ENCODE measurements at regions not wholly inside any gene's neighbourhood (a gene's known extent, or its start where the extent isn't known, plus 50 kb on each side); places are given as distances from the start of the nearest gene placed in this dataset.

DNA sequence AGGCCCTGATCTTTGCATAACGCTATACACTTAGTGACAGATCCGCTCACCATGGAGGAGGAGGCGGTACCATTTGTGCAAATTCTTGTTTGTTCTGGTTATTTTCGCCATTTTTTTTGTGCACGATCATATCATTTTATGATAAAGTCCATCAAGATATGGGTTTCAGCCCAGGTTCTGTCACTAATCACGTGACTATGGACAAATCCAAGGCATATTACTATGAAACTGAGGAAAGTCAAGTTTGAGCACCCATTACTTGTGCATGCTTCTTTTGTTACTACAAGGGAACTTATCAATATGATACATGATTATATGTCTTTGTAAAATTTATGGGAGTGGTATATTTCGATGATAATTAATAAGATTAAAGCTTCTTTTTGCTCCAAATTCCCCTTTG, 829.5 kb downstream of the ROBO2 start:
- Histone ChIP-seq H3K4me3 (ENCODE audit: low read length) (no peak overlapping the region), H3K27me3 (ENCODE audit: control insufficient read depth, insufficient read depth, low read length) (no peaks in the 10 kb centered on the region), H3K4me1 (ENCODE audit: control insufficient read depth, insufficient read depth, low read length) (no peaks in the 10 kb centered on the region), H3K36me3 (ENCODE audit: insufficient read depth, low read length) (no peaks in the 10 kb centered on the region), H3K4me2 (ENCODE audit: low read length) (no peak overlapping the region), H3K9me3 (replicated peaks; ENCODE audit: low read length) (no peaks in the 10 kb centered on the region), H3K9ac (ENCODE audit: low read depth, low read length) (no peak overlapping the region)

DNA sequence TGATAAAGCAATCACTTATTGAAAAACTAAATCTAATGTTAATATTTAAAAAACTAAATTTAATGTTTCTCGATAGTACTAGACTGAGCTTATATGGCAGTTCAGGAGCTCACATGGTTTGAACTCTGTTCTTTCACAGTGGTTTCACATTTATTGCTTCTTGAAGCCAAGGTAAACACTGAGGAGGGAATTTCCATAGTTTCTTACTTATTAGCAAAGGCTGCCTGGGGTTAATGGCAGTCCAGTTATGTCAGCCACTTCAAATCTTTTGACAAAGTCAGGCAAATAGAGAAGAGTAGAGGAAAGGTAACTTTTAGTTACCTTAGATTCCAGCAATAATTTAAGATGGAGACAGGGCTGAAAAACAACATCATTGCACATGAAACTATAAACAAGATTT, 831.5 kb downstream of the ROBO2 start:
- H3K4me2 ChIP-seq (ENCODE audit: low read length) = no peak overlapping the region
- H3K9ac ChIP-seq (ENCODE audit: low read depth, low read length) = no peak overlapping the region
- no peak overlapping the region for H3K4me3 ChIP-seq (ENCODE audit: low read length)
- no peaks in the 10 kb centered on the region for H3K4me1 ChIP-seq (ENCODE audit: control insufficient read depth, insufficient read depth, low read length)
- H3K27me3 ChIP-seq (ENCODE audit: control insufficient read depth, insufficient read depth, low read length) = no peaks in the 10 kb centered on the region
- no peaks in the 10 kb centered on the region for H3K36me3 ChIP-seq (ENCODE audit: insufficient read depth, low read length)
- H3K9me3 ChIP-seq (replicated peaks; ENCODE audit: low read length) = no peaks in the 10 kb centered on the region

DNA sequence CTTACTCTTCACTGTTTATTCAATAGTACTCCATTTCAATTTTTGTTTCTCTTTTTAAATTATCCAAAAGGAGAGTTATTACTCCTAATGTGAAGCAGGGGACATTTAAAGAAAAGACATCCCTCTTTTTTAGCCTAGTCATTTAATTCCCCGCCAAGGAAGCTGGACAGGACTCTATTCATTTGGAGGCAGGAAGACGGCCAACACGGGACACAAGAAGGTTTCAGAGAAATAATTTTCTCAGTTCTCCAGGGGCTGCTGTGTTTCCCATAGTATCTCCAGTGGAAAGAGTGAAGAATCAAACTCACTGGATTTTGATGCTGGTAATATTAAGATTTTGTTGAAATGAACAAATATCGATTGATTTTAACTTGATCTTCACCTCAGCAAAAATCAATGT, 833.7 kb downstream of the ROBO2 start:
- H3K27me3 ChIP-seq (ENCODE audit: control insufficient read depth, insufficient read depth, low read length) = no peaks in the 10 kb centered on the region
- no peaks in the 10 kb centered on the region for H3K4me1 ChIP-seq (ENCODE audit: control insufficient read depth, insufficient read depth, low read length)
- H3K9me3 ChIP-seq (replicated peaks; ENCODE audit: low read length) = no peaks in the 10 kb centered on the region
- H3K4me3 ChIP-seq (ENCODE audit: low read length) = no peak overlapping the region
- H3K4me2 ChIP-seq (ENCODE audit: low read length) = no peak overlapping the region
- H3K36me3 ChIP-seq (ENCODE audit: insufficient read depth, low read length) = no peaks in the 10 kb centered on the region
- H3K9ac ChIP-seq (ENCODE audit: low read depth, low read length) = no peak overlapping the region

DNA sequence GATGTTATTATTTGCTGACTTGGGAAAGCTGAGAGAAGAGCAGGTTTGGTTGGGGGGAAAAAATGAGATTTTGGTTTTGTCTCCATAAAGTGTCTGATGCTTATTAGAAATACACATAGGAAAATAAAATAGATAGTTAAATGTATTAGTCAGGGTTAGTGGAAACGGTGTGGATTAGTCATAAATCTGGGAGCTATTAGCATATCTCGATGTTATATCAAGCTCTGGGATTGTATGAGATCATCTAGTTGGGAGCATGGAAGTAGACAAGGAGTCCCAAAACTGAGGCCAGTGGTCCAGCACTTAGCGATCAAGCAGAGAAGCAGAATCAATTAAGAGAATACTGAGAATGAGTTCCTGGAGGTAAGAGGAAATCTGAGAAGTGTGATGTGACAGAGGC, 845.5 kb downstream of the ROBO2 start:
- no peaks in the 10 kb centered on the region for H3K27me3 ChIP-seq (ENCODE audit: control insufficient read depth, insufficient read depth, low read length)
- H3K4me1 ChIP-seq (ENCODE audit: control insufficient read depth, insufficient read depth, low read length) = no peaks in the 10 kb centered on the region
- no peak overlapping the region for H3K4me3 ChIP-seq (ENCODE audit: low read length)
- H3K4me2 ChIP-seq (ENCODE audit: low read length) = no peak overlapping the region
- H3K9ac ChIP-seq (ENCODE audit: low read depth, low read length) = no peak overlapping the region
- no peaks in the 10 kb centered on the region for H3K36me3 ChIP-seq (ENCODE audit: insufficient read depth, low read length)
- H3K9me3 ChIP-seq (replicated peaks; ENCODE audit: low read length) = no peaks in the 10 kb centered on the region

DNA sequence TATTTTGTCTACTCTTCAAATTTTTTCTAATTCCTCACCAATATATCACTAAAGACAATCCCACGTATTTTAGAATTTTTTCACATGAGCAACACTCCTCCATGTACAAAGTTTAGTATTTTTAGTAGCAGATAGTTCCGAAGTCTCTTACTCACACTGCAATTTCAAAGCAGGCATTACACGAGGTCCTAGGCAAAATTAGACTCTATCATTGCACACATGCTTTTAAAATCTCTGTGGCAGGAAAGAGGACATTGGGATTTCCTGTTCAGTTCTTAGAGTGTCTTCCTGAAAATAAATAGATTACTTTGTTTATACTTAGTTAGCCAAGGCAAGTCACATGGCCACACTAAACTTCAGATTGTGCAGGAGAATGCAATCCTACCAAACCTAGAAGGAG, 847.7 kb downstream of the ROBO2 start:
- Histone ChIP-seq H3K36me3 (ENCODE audit: insufficient read depth, low read length) (no peaks in the 10 kb centered on the region), H3K4me3 (ENCODE audit: low read length) (no peak overlapping the region), H3K4me1 (ENCODE audit: control insufficient read depth, insufficient read depth, low read length) (no peaks in the 10 kb centered on the region), H3K27me3 (ENCODE audit: control insufficient read depth, insufficient read depth, low read length) (no peaks in the 10 kb centered on the region), H3K9me3 (replicated peaks; ENCODE audit: low read length) (no peaks in the 10 kb centered on the region), H3K4me2 (ENCODE audit: low read length) (no peak overlapping the region), H3K9ac (ENCODE audit: low read depth, low read length) (no peak overlapping the region)

DNA sequence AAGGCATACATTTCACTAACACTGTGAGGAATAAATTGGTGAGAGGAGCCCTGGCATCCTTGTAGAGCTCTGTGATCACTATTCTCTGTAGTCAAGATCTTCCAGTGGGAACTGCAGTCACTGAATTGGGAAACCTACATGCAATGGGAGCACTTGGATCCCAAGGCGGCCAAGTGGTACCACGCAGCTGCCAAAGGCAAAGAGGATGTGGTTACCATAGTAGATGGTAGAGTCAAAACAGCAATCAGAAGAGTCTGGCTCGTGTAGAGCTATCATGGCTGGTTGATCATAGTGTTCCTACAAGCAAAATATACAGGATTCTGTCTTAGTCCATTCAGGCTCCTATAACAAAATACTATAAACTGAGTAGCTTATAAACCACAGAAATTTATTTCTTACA, 849.7 kb downstream of the ROBO2 start:
- Histone ChIP-seq H3K9ac (ENCODE audit: low read depth, low read length) (no peak overlapping the region), H3K4me3 (ENCODE audit: low read length) (no peak overlapping the region), H3K4me1 (ENCODE audit: control insufficient read depth, insufficient read depth, low read length) (no peaks in the 10 kb centered on the region), H3K27me3 (ENCODE audit: control insufficient read depth, insufficient read depth, low read length) (no peaks in the 10 kb centered on the region), H3K36me3 (ENCODE audit: insufficient read depth, low read length) (no peaks in the 10 kb centered on the region), H3K9me3 (replicated peaks; ENCODE audit: low read length) (no peaks in the 10 kb centered on the region), H3K4me2 (ENCODE audit: low read length) (no peak overlapping the region)

DNA sequence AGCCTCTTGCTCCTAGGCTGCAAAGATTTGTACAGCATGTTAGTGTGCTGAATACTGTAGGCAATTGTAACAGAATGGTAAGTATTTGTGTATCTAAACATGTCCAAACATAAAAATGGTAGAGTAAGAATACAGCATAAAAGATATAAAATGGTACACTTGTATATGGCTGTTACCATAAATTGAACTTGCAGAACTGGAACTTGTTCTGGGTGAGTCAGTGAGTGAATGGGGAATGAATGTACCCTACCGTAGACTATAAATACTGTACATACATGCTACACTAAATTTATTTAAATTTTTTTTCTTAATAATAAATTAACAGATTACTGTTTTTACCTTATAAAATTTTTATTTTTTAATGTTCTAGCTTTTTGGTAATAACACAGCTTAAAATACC, 858.7 kb downstream of the ROBO2 start:
- Histone ChIP-seq H3K4me3 (ENCODE audit: low read length) (no peak overlapping the region), H3K4me1 (ENCODE audit: control insufficient read depth, insufficient read depth, low read length) (no peaks in the 10 kb centered on the region), H3K4me2 (ENCODE audit: low read length) (no peak overlapping the region), H3K36me3 (ENCODE audit: insufficient read depth, low read length) (no peaks in the 10 kb centered on the region), H3K9me3 (replicated peaks; ENCODE audit: low read length) (no peaks in the 10 kb centered on the region), H3K27me3 (ENCODE audit: control insufficient read depth, insufficient read depth, low read length) (no peaks in the 10 kb centered on the region), H3K9ac (ENCODE audit: low read depth, low read length) (no peak overlapping the region)

DNA sequence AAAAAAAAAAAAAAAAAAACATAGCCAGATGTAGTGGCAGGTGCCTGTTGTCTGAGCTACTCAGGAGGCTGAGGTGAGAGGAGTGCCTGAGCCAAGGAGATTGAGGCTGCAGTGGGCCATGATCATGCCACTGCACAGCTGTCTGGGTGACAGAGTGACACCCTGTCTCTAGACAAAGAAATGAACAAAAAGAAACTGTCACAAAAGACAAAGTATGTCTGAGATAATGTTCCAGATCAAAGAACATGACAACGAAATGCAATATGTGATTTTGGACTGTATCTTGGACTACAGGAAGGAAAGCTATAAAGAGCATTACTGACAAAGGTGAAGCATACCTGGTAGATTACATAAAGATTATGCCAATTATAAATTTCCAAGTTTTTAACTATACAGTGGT, 862.8 kb downstream of the ROBO2 start:
- Histone ChIP-seq H3K9me3 (replicated peaks; ENCODE audit: low read length) (no peaks in the 10 kb centered on the region), H3K9ac (ENCODE audit: low read depth, low read length) (no peak overlapping the region), H3K4me1 (ENCODE audit: control insufficient read depth, insufficient read depth, low read length) (no peaks in the 10 kb centered on the region), H3K4me2 (ENCODE audit: low read length) (no peak overlapping the region), H3K27me3 (ENCODE audit: control insufficient read depth, insufficient read depth, low read length) (no peaks in the 10 kb centered on the region), H3K36me3 (ENCODE audit: insufficient read depth, low read length) (no peaks in the 10 kb centered on the region), H3K4me3 (ENCODE audit: low read length) (no peak overlapping the region)

DNA sequence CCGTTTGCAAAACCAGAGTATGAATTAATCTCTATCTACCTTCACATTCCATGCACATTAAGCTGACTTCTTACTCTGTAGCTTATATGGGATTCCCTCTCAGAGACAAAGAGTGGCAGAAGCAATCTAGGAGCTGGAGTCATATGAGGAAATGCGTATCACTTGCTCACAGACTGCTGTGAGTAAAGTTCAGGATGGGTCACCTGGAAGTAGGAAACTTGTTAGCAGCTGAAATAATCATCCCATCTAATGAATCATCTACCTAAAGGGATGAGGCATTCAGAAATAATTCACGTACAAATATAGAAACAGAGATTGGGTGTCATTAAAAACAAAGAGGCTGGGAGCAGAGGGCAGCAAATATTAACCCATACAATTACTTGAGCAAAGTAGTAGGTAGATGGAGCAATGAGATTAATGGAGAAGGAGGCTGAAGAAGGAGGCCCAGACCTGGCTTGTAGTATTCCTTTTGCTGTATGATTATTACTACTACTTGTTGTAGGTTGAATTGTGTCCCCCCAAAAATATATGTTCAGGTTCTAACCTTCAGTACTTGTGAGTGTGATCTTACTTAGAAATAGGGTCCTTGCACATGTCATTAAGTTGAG, 866.3 kb downstream of the ROBO2 start:
- Histone ChIP-seq H3K27me3 (ENCODE audit: control insufficient read depth, insufficient read depth, low read length) (no peaks in the 10 kb centered on the region), H3K4me2 (ENCODE audit: low read length) (no peak overlapping the region), H3K9me3 (replicated peaks; ENCODE audit: low read length) (no peaks in the 10 kb centered on the region), H3K36me3 (ENCODE audit: insufficient read depth, low read length) (no peaks in the 10 kb centered on the region), H3K9ac (ENCODE audit: low read depth, low read length) (no peak overlapping the region), H3K4me3 (ENCODE audit: low read length) (no peak overlapping the region), H3K4me1 (ENCODE audit: control insufficient read depth, insufficient read depth, low read length) (no peaks in the 10 kb centered on the region)

DNA sequence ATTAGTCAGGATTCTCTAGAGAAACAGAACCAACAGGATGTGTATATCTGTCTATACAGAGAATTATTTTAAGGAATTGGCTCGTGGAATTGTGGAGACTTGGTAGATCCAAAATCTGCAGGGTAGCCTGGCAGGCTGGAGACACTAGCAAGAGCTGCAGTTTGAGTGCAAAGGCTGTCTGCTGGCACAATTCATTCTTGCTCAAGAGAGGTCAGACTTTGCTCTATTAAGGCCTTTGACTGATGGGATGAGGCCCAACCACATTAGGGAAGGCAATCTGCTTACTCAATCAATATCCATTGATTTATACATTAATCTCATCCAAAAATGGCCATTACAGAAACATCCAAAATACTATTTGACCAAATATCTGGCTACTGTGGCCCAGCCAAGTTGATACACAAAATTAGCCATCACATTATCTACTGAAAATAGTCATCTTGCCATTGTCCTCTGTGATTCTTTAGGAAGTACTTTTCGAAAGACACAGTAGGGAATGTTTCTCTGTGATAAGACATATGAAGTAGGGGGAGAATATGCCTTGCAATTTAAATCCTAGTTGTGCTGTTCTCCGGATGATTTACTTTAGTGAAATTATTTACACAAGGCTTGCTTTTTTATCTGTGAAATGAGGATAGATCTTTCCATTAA, 873.8 kb downstream of the ROBO2 start:
- H3K9ac ChIP-seq (ENCODE audit: low read depth, low read length) = no peak overlapping the region
- no peaks in the 10 kb centered on the region for H3K9me3 ChIP-seq (replicated peaks; ENCODE audit: low read length)
- no peaks in the 10 kb centered on the region for H3K36me3 ChIP-seq (ENCODE audit: insufficient read depth, low read length)
- H3K27me3 ChIP-seq (ENCODE audit: control insufficient read depth, insufficient read depth, low read length) = no peaks in the 10 kb centered on the region
- H3K4me3 ChIP-seq (ENCODE audit: low read length) = no peak overlapping the region
- H3K4me2 ChIP-seq (ENCODE audit: low read length) = no peak overlapping the region
- H3K4me1 ChIP-seq (ENCODE audit: control insufficient read depth, insufficient read depth, low read length) = no peaks in the 10 kb centered on the region

DNA sequence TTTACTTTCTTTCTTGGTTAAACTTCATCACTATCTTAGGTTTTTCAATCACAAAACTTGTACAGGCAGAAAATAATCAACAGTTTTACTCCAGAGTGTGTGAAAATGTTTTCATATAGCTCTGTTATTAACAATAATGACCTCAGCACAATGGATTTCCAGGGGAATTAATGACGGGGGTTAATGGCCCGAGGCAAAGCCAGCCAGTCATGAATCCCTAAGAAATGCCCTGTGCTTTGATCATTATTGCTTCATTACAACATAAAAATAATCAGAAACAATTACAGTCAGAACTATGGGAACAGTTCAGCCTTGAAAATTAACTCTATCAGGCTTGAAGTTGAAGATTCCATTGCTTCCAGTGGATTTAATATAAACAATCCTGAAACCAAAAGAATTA, 875.4 kb downstream of the ROBO2 start:
- Histone ChIP-seq H3K27me3 (ENCODE audit: control insufficient read depth, insufficient read depth, low read length) (no peaks in the 10 kb centered on the region), H3K9me3 (replicated peaks; ENCODE audit: low read length) (no peaks in the 10 kb centered on the region), H3K4me2 (ENCODE audit: low read length) (no peak overlapping the region), H3K9ac (ENCODE audit: low read depth, low read length) (no peak overlapping the region), H3K4me3 (ENCODE audit: low read length) (no peak overlapping the region), H3K4me1 (ENCODE audit: control insufficient read depth, insufficient read depth, low read length) (no peaks in the 10 kb centered on the region), H3K36me3 (ENCODE audit: insufficient read depth, low read length) (no peaks in the 10 kb centered on the region)

DNA sequence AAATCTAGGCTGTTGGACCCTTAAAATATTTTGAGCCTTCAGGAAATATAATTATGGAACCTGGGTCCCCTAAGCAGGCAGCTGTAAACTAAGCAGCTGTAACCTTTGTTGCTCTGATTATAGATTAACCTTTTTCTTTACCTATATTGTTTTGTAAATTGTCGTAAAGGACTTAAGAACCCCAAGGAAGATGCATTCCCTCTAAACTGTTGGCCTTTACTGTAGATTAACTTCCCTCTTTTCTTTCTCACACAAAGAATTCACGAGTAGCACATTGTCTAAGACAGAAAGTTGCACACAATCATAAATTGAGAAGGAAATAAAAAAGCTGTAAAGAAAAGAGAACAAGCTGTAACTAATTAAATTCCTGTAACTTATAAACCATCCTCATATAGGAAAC, 877.3 kb downstream of the ROBO2 start:
- H3K4me2 ChIP-seq (ENCODE audit: low read length) = no peak overlapping the region
- no peaks in the 10 kb centered on the region for H3K36me3 ChIP-seq (ENCODE audit: insufficient read depth, low read length)
- H3K27me3 ChIP-seq (ENCODE audit: control insufficient read depth, insufficient read depth, low read length) = no peaks in the 10 kb centered on the region
- H3K9ac ChIP-seq (ENCODE audit: low read depth, low read length) = no peak overlapping the region
- H3K4me1 ChIP-seq (ENCODE audit: control insufficient read depth, insufficient read depth, low read length) = no peaks in the 10 kb centered on the region
- no peaks in the 10 kb centered on the region for H3K9me3 ChIP-seq (replicated peaks; ENCODE audit: low read length)
- no peak overlapping the region for H3K4me3 ChIP-seq (ENCODE audit: low read length)
